A673 (cell line): ENCODE measurements at regions not wholly inside any gene's neighbourhood (a gene's known extent, or its start where the extent isn't known, plus 50 kb on each side); places are given as distances from the start of the nearest gene placed in this dataset.

Experiments
- BruUV-seq: library from RNA; stranded (reverse); fragments of 400-500 nt; replicated peaks from 2 replicates; lab custom pipeline; 2021; lab: Mats Ljungman, UMichigan
- CTCF ChIA-PET: fragments of 300-600 bp; sonication (Branson Sonifier 250); formaldehyde crosslinking; loops from one replicate; lab custom pipeline; 2022; ENCODE audit warnings: antibody characterized with exemption; lab: Charles Lee
- POLR2A ChIA-PET: fragments of 300-600 bp; sonication (Branson Sonifier 250); formaldehyde crosslinking; loops from one replicate; lab custom pipeline; 2022; ENCODE audit warnings: antibody characterized with exemption; ENCODE audit not compliant: low non-redundant PET; lab: Charles Lee
- DNase-seq: peaks from one replicate; pipeline ENCODE4 v3.0.0-alpha.2; 2015; ENCODE audit warnings: low spot score
- H3K27ac ChIP-seq: fragments of 200-600 bp; sonication (generic); 2 replicates; pipeline ENCODE4 v1.5.1; 2016; ENCODE audit warnings: mixed run types, low read depth, mild to moderate bottlenecking, mixed read lengths, antibody characterized with exemption, low read length; ENCODE audit not compliant: poor library complexity, severe bottlenecking
- H3K27me3 ChIP-seq: fragments of 200-600 bp; sonication (generic); replicated peaks from 2 replicates; pipeline ENCODE4 v1.6.1; 2017; ENCODE audit warnings: mixed run types, low read depth, mild to moderate bottlenecking, mixed read lengths, antibody characterized with exemption, low read length; ENCODE audit not compliant: insufficient read depth, poor library complexity
- H3K36me3 ChIP-seq: fragments of 200-600 bp; sonication (generic); 2 replicates; pipeline ENCODE4 v1.6.1; 2016; ENCODE audit warnings: mixed run types, mild to moderate bottlenecking, mixed read lengths, antibody characterized with exemption, low read length; ENCODE audit not compliant: insufficient read depth, poor library complexity, severe bottlenecking
- H3K4me1 ChIP-seq: fragments of 200-600 bp; sonication (generic); 2 replicates; pipeline ENCODE4 v1.6.1; 2017; ENCODE audit warnings: mixed run types, mild to moderate bottlenecking, mixed read lengths, antibody characterized with exemption, low read length; ENCODE audit not compliant: insufficient read depth, poor library complexity, severe bottlenecking
- H3K4me3 ChIP-seq: fragments of 200-600 bp; sonication (generic); 2 replicates; pipeline ENCODE4 v1.5.1; 2016; ENCODE audit warnings: low read depth, mixed run types, mild to moderate bottlenecking, mixed read lengths, low read length; ENCODE audit not compliant: poor library complexity, severe bottlenecking
- H3K9me3 ChIP-seq: fragments of 200-600 bp; sonication (generic); 2 replicates; pipeline ENCODE4 v1.6.1; 2016; ENCODE audit warnings: mixed run types, low read depth, mild to moderate bottlenecking, mixed read lengths, antibody characterized with exemption, low read length; ENCODE audit not compliant: poor library complexity, severe bottlenecking
- EZH2 ChIP-seq: fragments of 200-600 bp; sonication (generic); IDR thresholded peaks from 2 replicates; pipeline ENCODE4 v1.6.1; 2017; ENCODE audit warnings: borderline replicate concordance, low read depth, mild to moderate bottlenecking, mixed read lengths, antibody characterized with exemption, low read length; ENCODE audit not compliant: poor library complexity, severe bottlenecking
- intact Hi-C: fragments of 100-400 bp; cut with micrococcal nuclease; formaldehyde crosslinking; loops from one replicate; pipeline ENCODE4 v1.10.0; 2022; ENCODE audit not compliant: unreplicated experiment
- TF ChIP-seq, protein P1 (sequence below): fragments of 300-800, 200-600 bp; sonication (generic); conservative IDR thresholded peaks from 2 replicates; pipeline ENCODE4 v1.5.1; 2017; ENCODE audit warnings: low read depth, mild to moderate bottlenecking, antibody characterized with exemption, low read length, moderate library complexity, mixed read lengths

DNA sequence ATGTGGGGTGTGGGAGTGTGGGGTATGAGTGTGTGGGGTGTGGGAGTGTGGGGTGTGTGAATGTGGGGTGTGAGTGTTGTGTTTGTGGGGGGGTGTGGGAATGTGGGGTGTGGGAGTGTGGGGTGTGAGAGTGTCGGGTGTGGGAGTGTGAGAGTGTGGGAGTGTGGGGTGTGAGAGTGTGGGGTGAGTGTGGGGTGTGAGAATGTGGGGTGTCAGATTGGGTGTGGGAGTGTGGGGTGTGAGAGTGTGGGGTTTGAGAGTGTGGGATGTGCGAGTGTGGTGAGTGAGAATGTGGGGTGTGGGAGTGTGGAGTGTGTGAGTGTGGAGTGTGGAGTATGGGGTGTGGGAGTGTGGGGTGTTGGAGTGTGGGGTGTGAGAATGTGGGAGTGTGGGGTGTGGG is 50.1 kb upstream of the EN2 start:
- CTCF ChIA-PET: no interaction called here
- Histone ChIP-seq H3K27me3 (peaks cover 26% of the 10 kb centered on the region), H3K4me3 (no peak overlapping the region), H3K9me3 (no peaks in the 10 kb centered on the region), H3K36me3 (no peaks in the 10 kb centered on the region), H3K27ac (no peak overlapping the region), H3K4me1 (no peaks in the 10 kb centered on the region)
- intact Hi-C loops: no loop called here
- POLR2A ChIA-PET: no interaction called here
- no TSS peak for BruUV-seq
- TF ChIP-seq, protein P1, sequence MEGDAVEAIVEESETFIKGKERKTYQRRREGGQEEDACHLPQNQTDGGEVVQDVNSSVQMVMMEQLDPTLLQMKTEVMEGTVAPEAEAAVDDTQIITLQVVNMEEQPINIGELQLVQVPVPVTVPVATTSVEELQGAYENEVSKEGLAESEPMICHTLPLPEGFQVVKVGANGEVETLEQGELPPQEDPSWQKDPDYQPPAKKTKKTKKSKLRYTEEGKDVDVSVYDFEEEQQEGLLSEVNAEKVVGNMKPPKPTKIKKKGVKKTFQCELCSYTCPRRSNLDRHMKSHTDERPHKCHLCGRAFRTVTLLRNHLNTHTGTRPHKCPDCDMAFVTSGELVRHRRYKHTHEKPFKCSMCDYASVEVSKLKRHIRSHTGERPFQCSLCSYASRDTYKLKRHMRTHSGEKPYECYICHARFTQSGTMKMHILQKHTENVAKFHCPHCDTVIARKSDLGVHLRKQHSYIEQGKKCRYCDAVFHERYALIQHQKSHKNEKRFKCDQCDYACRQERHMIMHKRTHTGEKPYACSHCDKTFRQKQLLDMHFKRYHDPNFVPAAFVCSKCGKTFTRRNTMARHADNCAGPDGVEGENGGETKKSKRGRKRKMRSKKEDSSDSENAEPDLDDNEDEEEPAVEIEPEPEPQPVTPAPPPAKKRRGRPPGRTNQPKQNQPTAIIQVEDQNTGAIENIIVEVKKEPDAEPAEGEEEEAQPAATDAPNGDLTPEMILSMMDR: no peak
- no peak for TF ChIP-seq EZH2
- DNase-seq: no peak
